B cell (primary cell): ENCODE measurements at regions not wholly inside any gene's neighbourhood (a gene's known extent, or its start where the extent isn't known, plus 50 kb on each side); places are given as distances from the start of the nearest gene placed in this dataset.

Source experiments
- ATAC-seq: fragments of 200-7000 bp; cut with Tn5 transposase; one replicate; pipeline ENCODE4 v1.10.0; 2021; ENCODE audit warnings: low read depth, mild to moderate bottlenecking, moderate number of reproducible peaks, moderate library complexity
- CTCF ChIA-PET: fragments of 350-600 bp; sonication (Branson Sonifier 250); formaldehyde crosslinking; loops from one replicate; lab custom pipeline; 2021; ENCODE audit warnings: antibody characterized with exemption, inconsistent platforms; lab: Charles Lee
- POLR2A ChIA-PET: fragments of 350-600 bp; sonication (Branson Sonifier 250); formaldehyde crosslinking; loops from one replicate; lab custom pipeline; 2021; ENCODE audit warnings: antibody characterized with exemption; lab: Charles Lee
- DNase-seq: peaks from one replicate; pipeline ENCODE4 v3.0.0; 2013
- H2AFZ ChIP-seq: 2 replicates; pipeline ENCODE4 v1.6.1; 2012; ENCODE audit warnings: mild to moderate bottlenecking, low read depth, low read length; ENCODE audit not compliant: insufficient read depth, poor library complexity, severe bottlenecking
- H3K27ac ChIP-seq, 2 donors: 1 replicate in 1 of 2; 2 replicates in 1 of 2; pipeline ENCODE4 v1.5.1; 2012 to 2013; ENCODE audit warnings: low read length in 2 of 2, mild to moderate bottlenecking in 2 of 2, moderate library complexity in 1 of 2
- H3K27me3 ChIP-seq, 4 experiments: fragments of 200-600 bp in 1 of 4; sonication (generic) in 1 of 4; replicated peaks in 1 of 4; 1 replicate in 2 of 4; 2 replicates in 2 of 4; pipeline versions ENCODE4 v1.6.1 to v1.7.0; 2013 to 2016; ENCODE audit warnings: low read length in 3 of 4, mild to moderate bottlenecking in 2 of 4, mixed read lengths in 1 of 4, moderate library complexity in 1 of 4; ENCODE audit not compliant: insufficient read depth in 4 of 4, control insufficient read depth in 3 of 4; ENCODE audit errors: control extremely low read depth in 1 of 4
- H3K36me3 ChIP-seq, 2 experiments: replicated peaks in 1 of 2; 1 replicate in 1 of 2; 2 replicates in 1 of 2; pipeline versions ENCODE4 v1.6.1 to v1.7.1; 2013; ENCODE audit warnings: low read length in 1 of 2; ENCODE audit not compliant: insufficient read depth in 2 of 2, control insufficient read depth in 1 of 2; ENCODE audit errors: control extremely low read depth in 1 of 2, extremely low read depth in 1 of 2
- H3K4me1 ChIP-seq, 2 donors: fragments of 200-600 bp in 1 of 2; sonication (generic) in 1 of 2; 1 replicate in 1 of 2; 2 replicates in 1 of 2; pipeline versions ENCODE4 v1.5.1 to v1.6.1; 2013 to 2017; ENCODE audit warnings: low read length in 2 of 2; ENCODE audit not compliant: control insufficient read depth in 2 of 2, insufficient read depth in 2 of 2
- H3K4me2 ChIP-seq: replicated peaks from 2 replicates; pipeline ENCODE3; 2012; ENCODE audit warnings: mild to moderate bottlenecking, low read depth, low read length; ENCODE audit not compliant: poor library complexity, severe bottlenecking
- H3K4me3 ChIP-seq, 5 experiments: fragments of 200-600 bp in 1 of 5; sonication (generic) in 1 of 5; 1 replicate in 3 of 5; 2 replicates in 2 of 5; pipeline versions ENCODE4 v1.5.1 to v1.7.0; 2011 to 2016; ENCODE audit warnings: low read length in 4 of 5, mild to moderate bottlenecking in 4 of 5, low read depth in 2 of 5, control low read depth in 1 of 5, moderate library complexity in 1 of 5; ENCODE audit not compliant: insufficient read depth in 1 of 5; ENCODE audit errors: control extremely low read depth in 1 of 5, extremely low read depth in 1 of 5
- H3K79me2 ChIP-seq: fragments of 200-600 bp; sonication (generic); one replicate; pipeline ENCODE4 v1.6.0; 2016; ENCODE audit warnings: low read length; ENCODE audit not compliant: control insufficient read depth, insufficient read depth
- H3K9ac ChIP-seq: fragments of 200-600 bp; sonication (generic); 2 replicates; pipeline ENCODE4 v1.6.1; 2017; ENCODE audit warnings: mild to moderate bottlenecking, low read length, moderate library complexity
- H3K9me3 ChIP-seq, 3 donors: one replicate each; pipeline versions ENCODE4 v1.6.1 to v1.7.1; 2013; ENCODE audit warnings: low read length in 2 of 3; ENCODE audit not compliant: control insufficient read depth in 2 of 3, insufficient read depth in 1 of 3; ENCODE audit errors: control extremely low read depth in 1 of 3
- H4K20me1 ChIP-seq: 2 replicates; pipeline ENCODE4 v1.6.0; 2012; ENCODE audit warnings: mild to moderate bottlenecking, low read length; ENCODE audit not compliant: insufficient read depth, control insufficient read depth, poor library complexity, severe bottlenecking
- H3K27ac Mint-ChIP-seq: one replicate; pipeline ENCODE4 v1.8.0; 2021; ENCODE audit warnings: mixed read lengths
- H3K27me3 Mint-ChIP-seq: one replicate; pipeline ENCODE4 v1.8.0; 2021; ENCODE audit warnings: mixed read lengths
- H3K4me1 Mint-ChIP-seq: one replicate; pipeline ENCODE4 v1.8.0; 2021; ENCODE audit warnings: mixed read lengths
- H3K4me3 Mint-ChIP-seq: one replicate; pipeline ENCODE4 v1.8.0; 2021; ENCODE audit warnings: mixed read lengths
- H3K9me3 Mint-ChIP-seq: one replicate; pipeline ENCODE4 v1.8.0; 2022; ENCODE audit warnings: mixed read lengths; ENCODE audit not compliant: insufficient read depth
- EZH2 ChIP-seq: IDR thresholded peaks from 2 replicates; pipeline ENCODE4 v1.6.1; 2012; ENCODE audit warnings: borderline replicate concordance, low read depth, mild to moderate bottlenecking, moderate library complexity, low read length; ENCODE audit not compliant: insufficient read depth, poor library complexity, severe bottlenecking
- WGBS: methylation state at CpG from one replicate; pipeline ENCODE4 v1.1.5; 2013; ENCODE audit warnings: missing lambda C conversion rate; ENCODE audit not compliant: insufficient coverage; 5-methylcytosine and 5-hydroxymethylcytosine counted together
- intact Hi-C: fragments of 100-400 bp; cut with micrococcal nuclease; formaldehyde crosslinking; loops from one replicate; pipeline ENCODE4 v1.10.0; 2022
- TF ChIP-seq, protein P1 (sequence below): fragments of 200-600 bp; IDR thresholded peaks from one replicate; pipeline ENCODE4 v1.8.0; 2022; ENCODE audit warnings: antibody characterized with exemption, mild to moderate bottlenecking

DNA sequence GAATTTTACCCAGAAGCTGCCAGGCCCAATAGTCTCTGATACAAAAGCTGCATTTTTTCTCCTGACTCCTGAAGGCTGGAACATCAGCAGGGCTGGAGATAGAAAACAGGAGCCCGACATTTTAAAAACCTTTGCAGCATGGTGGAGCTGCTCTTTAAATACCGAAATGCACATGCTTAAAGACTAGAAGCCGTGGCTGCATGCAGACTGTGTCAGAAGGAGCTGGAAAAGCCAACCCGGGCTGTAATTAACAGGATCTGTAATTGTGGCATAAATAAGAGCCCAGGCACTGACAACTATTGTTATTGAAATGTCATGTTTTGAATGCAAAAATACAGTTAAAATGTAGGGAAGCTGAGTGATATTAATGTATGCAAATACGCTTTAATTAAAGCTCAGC lies 304.9 kb upstream of the PLET1 start:
- no peak overlapping the region for H3K9ac ChIP-seq
- H3K4me1 ChIP-seq: no peaks in the 10 kb centered on the region
- 74% methylated on average over 4 of the region's 5 CpGs for WGBS
- no peaks in the 10 kb centered on the region for H3K9me3 ChIP-seq
- CTCF ChIA-PET: interaction anchor here (1.1 to 2.9 kb wide), 2 partner anchors 11 to 799 kb away, joined by 3 to 15 read pairs; no protein-coding TSS in a partner anchor
- H3K36me3 ChIP-seq: no peaks in the 10 kb centered on the region
- ATAC-seq (no peak), DNase-seq (no peak)
- peaks cover 0 to 3% (median 0%) of the 10 kb centered on the region in 4 experiments for H3K27me3 ChIP-seq
- no peaks in the 10 kb centered on the region for H4K20me1 ChIP-seq
- no peak overlapping the region for H3K4me3 ChIP-seq
- Mint-ChIP-seq H3K4me1 (no peaks in the 10 kb centered on the region), H3K27me3 (peaks cover 28% of the 10 kb centered on the region), H3K27ac (no peak overlapping the region), H3K9me3 (no peaks in the 10 kb centered on the region), H3K4me3 (no peak overlapping the region)
- POLR2A ChIA-PET: interaction anchor here (0.6 kb wide), 1 partner anchor 21 kb away, joined by 6 read pairs; no protein-coding TSS in a partner anchor
- H3K27ac ChIP-seq: no peak overlapping the region
- H3K4me2 ChIP-seq: no peak overlapping the region
- intact Hi-C loops: no loop called here
- no peaks in the 10 kb centered on the region for H3K79me2 ChIP-seq
- H2AFZ ChIP-seq: no peak overlapping the region
- TF ChIP-seq, protein P1, sequence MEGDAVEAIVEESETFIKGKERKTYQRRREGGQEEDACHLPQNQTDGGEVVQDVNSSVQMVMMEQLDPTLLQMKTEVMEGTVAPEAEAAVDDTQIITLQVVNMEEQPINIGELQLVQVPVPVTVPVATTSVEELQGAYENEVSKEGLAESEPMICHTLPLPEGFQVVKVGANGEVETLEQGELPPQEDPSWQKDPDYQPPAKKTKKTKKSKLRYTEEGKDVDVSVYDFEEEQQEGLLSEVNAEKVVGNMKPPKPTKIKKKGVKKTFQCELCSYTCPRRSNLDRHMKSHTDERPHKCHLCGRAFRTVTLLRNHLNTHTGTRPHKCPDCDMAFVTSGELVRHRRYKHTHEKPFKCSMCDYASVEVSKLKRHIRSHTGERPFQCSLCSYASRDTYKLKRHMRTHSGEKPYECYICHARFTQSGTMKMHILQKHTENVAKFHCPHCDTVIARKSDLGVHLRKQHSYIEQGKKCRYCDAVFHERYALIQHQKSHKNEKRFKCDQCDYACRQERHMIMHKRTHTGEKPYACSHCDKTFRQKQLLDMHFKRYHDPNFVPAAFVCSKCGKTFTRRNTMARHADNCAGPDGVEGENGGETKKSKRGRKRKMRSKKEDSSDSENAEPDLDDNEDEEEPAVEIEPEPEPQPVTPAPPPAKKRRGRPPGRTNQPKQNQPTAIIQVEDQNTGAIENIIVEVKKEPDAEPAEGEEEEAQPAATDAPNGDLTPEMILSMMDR: no peak
- no peak for TF ChIP-seq EZH2

DNA sequence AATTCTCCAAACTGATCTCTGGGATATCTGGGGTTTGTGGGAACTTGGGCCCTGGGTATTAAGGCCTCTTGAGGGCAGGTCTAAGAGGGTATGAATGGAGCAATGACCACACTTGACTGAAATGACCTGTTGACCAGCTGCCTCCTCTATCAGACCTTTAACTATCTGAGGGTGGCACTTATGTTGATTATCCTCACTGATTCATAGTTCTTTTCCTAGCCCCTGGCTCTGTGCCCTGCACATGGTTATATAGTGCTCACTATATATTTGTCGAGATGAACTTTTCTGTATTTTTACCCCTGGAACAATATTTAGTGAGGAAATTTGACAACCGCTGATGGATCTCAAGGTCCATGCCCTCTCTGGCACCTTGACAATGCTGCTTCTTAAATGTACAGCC lies 305.5 kb upstream of the PLET1 start:
- TF ChIP-seq, protein P1: no peak
- no peak for TF ChIP-seq EZH2
- no peaks in the 10 kb centered on the region for H3K36me3 ChIP-seq
- DNase-seq: no peak
- WGBS: 100% methylated on average over 2 of the region's 2 CpGs
- Mint-ChIP-seq H3K9me3 (no peaks in the 10 kb centered on the region), H3K27me3 (peaks cover 28% of the 10 kb centered on the region), H3K4me3 (no peak overlapping the region), H3K27ac (no peak overlapping the region), H3K4me1 (no peaks in the 10 kb centered on the region)
- no peaks in the 10 kb centered on the region for H3K79me2 ChIP-seq
- intact Hi-C loops: no loop called here
- H3K27me3 ChIP-seq: peaks cover 0 to 3% (median 0%) of the 10 kb centered on the region in 4 experiments
- H3K4me2 ChIP-seq: no peak overlapping the region
- CTCF ChIA-PET: interaction anchor here (2.9 kb wide), 1 partner anchor 12 kb away, joined by 15 read pairs; no protein-coding TSS in a partner anchor
- no peaks in the 10 kb centered on the region for H3K4me1 ChIP-seq
- H4K20me1 ChIP-seq: no peaks in the 10 kb centered on the region
- no peak overlapping the region for H3K27ac ChIP-seq
- H3K4me3 ChIP-seq: no peak overlapping the region
- POLR2A ChIA-PET: no interaction called here
- no peaks in the 10 kb centered on the region for H3K9me3 ChIP-seq
- no peak overlapping the region for H3K9ac ChIP-seq
- no peak overlapping the region for H2AFZ ChIP-seq
- no peak for ATAC-seq
